HuH-7 (cell line): ENCODE measurements at regions not wholly inside any gene's neighbourhood (a gene's known extent, or its start where the extent isn't known, plus 50 kb on each side); places are given as distances from the start of the nearest gene placed in this dataset.

Source experiments
- DNase-seq: peaks from one replicate; pipeline ENCODE4 v3.0.0; 2011; ENCODE audit warnings: low spot score

DNA sequence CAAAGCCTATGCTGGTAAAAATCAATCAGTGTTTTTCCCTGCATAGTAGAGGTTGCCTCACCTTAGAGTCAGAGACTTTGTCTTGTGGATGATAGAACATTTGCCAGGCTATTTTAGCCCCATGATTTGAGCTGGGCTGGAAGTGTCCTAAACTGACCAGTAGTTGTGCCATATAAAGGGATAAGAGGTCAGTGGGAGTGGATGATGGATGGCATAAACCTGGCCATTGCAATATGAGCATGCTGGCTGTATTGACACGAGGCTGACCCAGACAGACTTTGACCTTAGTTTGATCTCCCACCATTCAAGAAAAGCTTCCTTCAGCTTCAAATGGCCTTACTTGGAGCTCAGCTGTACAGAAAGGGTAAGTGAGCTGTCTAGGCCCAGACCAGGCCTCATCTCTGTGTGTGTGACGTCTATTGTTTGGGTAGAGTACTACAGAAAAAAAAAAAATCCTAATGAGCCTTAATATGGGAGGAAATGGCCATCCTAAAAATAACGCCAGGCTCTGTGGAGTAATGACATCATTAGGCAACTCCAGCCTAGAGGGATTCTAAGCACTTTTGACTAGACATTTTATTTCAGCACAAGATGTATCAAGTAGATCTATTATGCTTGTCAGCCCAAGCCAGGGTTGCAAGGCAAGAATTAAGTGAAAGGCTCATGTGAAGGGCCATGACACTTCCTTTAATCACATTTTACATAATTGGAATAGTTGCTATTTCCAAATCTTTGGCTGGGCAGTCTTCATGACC is 51.3 kb upstream of the CADM1 start:
- DNase-seq = no peak
